ENCODE measurements at regions not wholly inside any gene's neighbourhood (a gene's known extent, or its start where the extent isn't known, plus 50 kb on each side); places are given as distances from the start of the nearest gene placed in this dataset.

- Histone ChIP-seq H3K27ac (ENCODE audit: low read depth, low read length) (no peak overlapping the region), H3K4me1 (ENCODE audit: control insufficient read depth, insufficient read depth, low read length) (no peaks in the 10 kb centered on the region), H3K9ac (ENCODE audit: low read length) (no peak overlapping the region), H3K27me3 (ENCODE audit: control insufficient read depth, insufficient read depth, low read length) (no peaks in the 10 kb centered on the region), H3K36me3 (ENCODE audit: control insufficient read depth, insufficient read depth, low read length) (no peaks in the 10 kb centered on the region), H3K4me3 (ENCODE audit: low read depth, low read length) (no peak overlapping the region), H3K9me3 (ENCODE audit: control insufficient read depth, insufficient read depth, low read depth, low read length) (no peaks in the 10 kb centered on the region)
These were observed 702.5 kb downstream of the ARAP2 start for GRCh38 chr4:35541888-35542213.

GRCh38 chr4:35548921-35549320 is 695.4 kb downstream of the ARAP2 start:
- Histone ChIP-seq H3K27ac (ENCODE audit: low read depth, low read length) (no peak overlapping the region), H3K27me3 (ENCODE audit: control insufficient read depth, insufficient read depth, low read length) (no peaks in the 10 kb centered on the region), H3K36me3 (ENCODE audit: control insufficient read depth, insufficient read depth, low read length) (no peaks in the 10 kb centered on the region), H3K9me3 (ENCODE audit: control insufficient read depth, insufficient read depth, low read depth, low read length) (no peaks in the 10 kb centered on the region), H3K4me3 (ENCODE audit: low read depth, low read length) (no peak overlapping the region), H3K9ac (ENCODE audit: low read length) (no peak overlapping the region), H3K4me1 (ENCODE audit: control insufficient read depth, insufficient read depth, low read length) (peaks cover 6% of the 10 kb centered on the region; the same call in 1 of the 2 replicates)

GRCh38 chr4:35556387-35556786 is 687.9 kb downstream of the ARAP2 start:
- Histone ChIP-seq H3K27me3 (ENCODE audit: control insufficient read depth, insufficient read depth, low read length) (no peaks in the 10 kb centered on the region), H3K9me3 (ENCODE audit: control insufficient read depth, insufficient read depth, low read depth, low read length) (peaks cover 11% of the 10 kb centered on the region; the same call in 1 of the 2 replicates), H3K27ac (ENCODE audit: low read depth, low read length) (no peak overlapping the region), H3K36me3 (ENCODE audit: control insufficient read depth, insufficient read depth, low read length) (no peaks in the 10 kb centered on the region), H3K4me3 (ENCODE audit: low read depth, low read length) (no peak overlapping the region), H3K4me1 (ENCODE audit: control insufficient read depth, insufficient read depth, low read length) (peaks cover 6% of the 10 kb centered on the region; the same call in 1 of the 2 replicates), H3K9ac (ENCODE audit: low read length) (no peak overlapping the region)

- H3K27ac ChIP-seq (ENCODE audit: low read depth, low read length): no peak overlapping the region
- H3K27me3 ChIP-seq (ENCODE audit: control insufficient read depth, insufficient read depth, low read length): no peaks in the 10 kb centered on the region
- H3K9me3 ChIP-seq (ENCODE audit: control insufficient read depth, insufficient read depth, low read depth, low read length): peaks cover 11% of the 10 kb centered on the region; the same call in 1 of the 2 replicates
- H3K4me1 ChIP-seq (ENCODE audit: control insufficient read depth, insufficient read depth, low read length): no peaks in the 10 kb centered on the region
- no peak overlapping the region for H3K9ac ChIP-seq (ENCODE audit: low read length)
- H3K36me3 ChIP-seq (ENCODE audit: control insufficient read depth, insufficient read depth, low read length): no peaks in the 10 kb centered on the region
- H3K4me3 ChIP-seq (ENCODE audit: low read depth, low read length): no peak overlapping the region
These were observed 684.6 kb downstream of the ARAP2 start for GRCh38 chr4:35559559-35560365.

- Histone ChIP-seq H3K4me1 (ENCODE audit: control insufficient read depth, insufficient read depth, low read length) (no peaks in the 10 kb centered on the region), H3K9me3 (ENCODE audit: control insufficient read depth, insufficient read depth, low read depth, low read length) (peaks cover 11% of the 10 kb centered on the region; the same call in 1 of the 2 replicates), H3K9ac (ENCODE audit: low read length) (no peak overlapping the region), H3K27me3 (ENCODE audit: control insufficient read depth, insufficient read depth, low read length) (no peaks in the 10 kb centered on the region), H3K27ac (ENCODE audit: low read depth, low read length) (no peak overlapping the region), H3K36me3 (ENCODE audit: control insufficient read depth, insufficient read depth, low read length) (no peaks in the 10 kb centered on the region), H3K4me3 (ENCODE audit: low read depth, low read length) (no peak overlapping the region)
These were observed 681.5 kb downstream of the ARAP2 start for GRCh38 chr4:35562861-35563260.

GRCh38 chr4:35565640-35566039 is 678.7 kb downstream of the ARAP2 start:
- no peak overlapping the region for H3K9ac ChIP-seq (ENCODE audit: low read length)
- no peak overlapping the region for H3K27ac ChIP-seq (ENCODE audit: low read depth, low read length)
- no peak overlapping the region for H3K4me3 ChIP-seq (ENCODE audit: low read depth, low read length)
- 0 out of 2 replicates have a peak, but pooled peaks cover 4% of the 10 kb centered on the region for H3K4me1 ChIP-seq (ENCODE audit: control insufficient read depth, insufficient read depth, low read length)
- no peaks in the 10 kb centered on the region for H3K9me3 ChIP-seq (ENCODE audit: control insufficient read depth, insufficient read depth, low read depth, low read length)
- no peaks in the 10 kb centered on the region for H3K36me3 ChIP-seq (ENCODE audit: control insufficient read depth, insufficient read depth, low read length)
- H3K27me3 ChIP-seq (ENCODE audit: control insufficient read depth, insufficient read depth, low read length): no peaks in the 10 kb centered on the region

- H3K27ac ChIP-seq (ENCODE audit: low read depth, low read length): no peak overlapping the region
- H3K4me1 ChIP-seq (ENCODE audit: control insufficient read depth, insufficient read depth, low read length): no peaks in the 10 kb centered on the region
- H3K4me3 ChIP-seq (ENCODE audit: low read depth, low read length): no peak overlapping the region
- no peaks in the 10 kb centered on the region for H3K27me3 ChIP-seq (ENCODE audit: control insufficient read depth, insufficient read depth, low read length)
- H3K9me3 ChIP-seq (ENCODE audit: control insufficient read depth, insufficient read depth, low read depth, low read length): no peaks in the 10 kb centered on the region
- no peak overlapping the region for H3K9ac ChIP-seq (ENCODE audit: low read length)
- no peaks in the 10 kb centered on the region for H3K36me3 ChIP-seq (ENCODE audit: control insufficient read depth, insufficient read depth, low read length)
These were observed 653.3 kb downstream of the ARAP2 start for GRCh38 chr4:35591035-35591434.

GRCh38 chr4:35604252-35604651 is 640.1 kb downstream of the ARAP2 start:
- H3K36me3 ChIP-seq (ENCODE audit: control insufficient read depth, insufficient read depth, low read length): no peaks in the 10 kb centered on the region
- H3K27ac ChIP-seq (ENCODE audit: low read depth, low read length): no peak overlapping the region
- no peaks in the 10 kb centered on the region for H3K27me3 ChIP-seq (ENCODE audit: control insufficient read depth, insufficient read depth, low read length)
- H3K4me3 ChIP-seq (ENCODE audit: low read depth, low read length): no peak overlapping the region
- H3K9me3 ChIP-seq (ENCODE audit: control insufficient read depth, insufficient read depth, low read depth, low read length): no peaks in the 10 kb centered on the region
- no peak overlapping the region for H3K9ac ChIP-seq (ENCODE audit: low read length)
- no peaks in the 10 kb centered on the region for H3K4me1 ChIP-seq (ENCODE audit: control insufficient read depth, insufficient read depth, low read length)

GRCh38 chr4:35604724-35605123 is 639.6 kb downstream of the ARAP2 start:
- H3K27me3 ChIP-seq (ENCODE audit: control insufficient read depth, insufficient read depth, low read length): no peaks in the 10 kb centered on the region
- no peaks in the 10 kb centered on the region for H3K9me3 ChIP-seq (ENCODE audit: control insufficient read depth, insufficient read depth, low read depth, low read length)
- no peak overlapping the region for H3K9ac ChIP-seq (ENCODE audit: low read length)
- H3K4me3 ChIP-seq (ENCODE audit: low read depth, low read length): no peak overlapping the region
- H3K36me3 ChIP-seq (ENCODE audit: control insufficient read depth, insufficient read depth, low read length): no peaks in the 10 kb centered on the region
- H3K27ac ChIP-seq (ENCODE audit: low read depth, low read length): no peak overlapping the region
- no peaks in the 10 kb centered on the region for H3K4me1 ChIP-seq (ENCODE audit: control insufficient read depth, insufficient read depth, low read length)

- H3K9me3 ChIP-seq (ENCODE audit: control insufficient read depth, insufficient read depth, low read depth, low read length): no peaks in the 10 kb centered on the region
- H3K9ac ChIP-seq (ENCODE audit: low read length): no peak overlapping the region
- H3K27ac ChIP-seq (ENCODE audit: low read depth, low read length): no peak overlapping the region
- no peak overlapping the region for H3K4me3 ChIP-seq (ENCODE audit: low read depth, low read length)
- no peaks in the 10 kb centered on the region for H3K36me3 ChIP-seq (ENCODE audit: control insufficient read depth, insufficient read depth, low read length)
- no peaks in the 10 kb centered on the region for H3K4me1 ChIP-seq (ENCODE audit: control insufficient read depth, insufficient read depth, low read length)
- no peaks in the 10 kb centered on the region for H3K27me3 ChIP-seq (ENCODE audit: control insufficient read depth, insufficient read depth, low read length)
These were observed 636.1 kb downstream of the ARAP2 start for GRCh38 chr4:35608205-35608604.

GRCh38 chr4:35614120-35614519 is 630.2 kb downstream of the ARAP2 start:
- Histone ChIP-seq H3K4me1 (ENCODE audit: control insufficient read depth, insufficient read depth, low read length) (no peaks in the 10 kb centered on the region), H3K9ac (ENCODE audit: low read length) (no peak overlapping the region), H3K27me3 (ENCODE audit: control insufficient read depth, insufficient read depth, low read length) (no peaks in the 10 kb centered on the region), H3K9me3 (ENCODE audit: control insufficient read depth, insufficient read depth, low read depth, low read length) (no peaks in the 10 kb centered on the region), H3K36me3 (ENCODE audit: control insufficient read depth, insufficient read depth, low read length) (no peaks in the 10 kb centered on the region), H3K27ac (ENCODE audit: low read depth, low read length) (no peak overlapping the region), H3K4me3 (ENCODE audit: low read depth, low read length) (no peak overlapping the region)
